Endodermal cell (in vitro differentiated cells): ENCODE measurements at regions not wholly inside any gene's neighbourhood (a gene's known extent, or its start where the extent isn't known, plus 50 kb on each side); places are given as distances from the start of the nearest gene placed in this dataset.

ENCODE experiments used
- DNase-seq: peaks from one replicate; pipeline ENCODE4 v3.0.0-alpha.2; 2017
- H3K27ac ChIP-seq: 2 replicates; pipeline ENCODE4 v1.5.1; 2013; ENCODE audit warnings: mild to moderate bottlenecking, low read depth, low read length, moderate library complexity
- H3K27me3 ChIP-seq: 2 replicates; pipeline ENCODE4 v1.6.1; 2013; ENCODE audit warnings: mild to moderate bottlenecking, low read length, moderate library complexity; ENCODE audit not compliant: insufficient read depth, control insufficient read depth, poor library complexity, severe bottlenecking
- H3K36me3 ChIP-seq: 2 replicates; pipeline ENCODE4 v1.7.0; 2013; ENCODE audit warnings: mild to moderate bottlenecking, low read length, moderate library complexity; ENCODE audit not compliant: control insufficient read depth, insufficient read depth
- H3K4me1 ChIP-seq: one replicate; pipeline ENCODE4 v1.7.0; 2013; ENCODE audit warnings: low read length; ENCODE audit not compliant: control insufficient read depth, insufficient read depth
- H3K4me3 ChIP-seq: 2 replicates; pipeline ENCODE4 v1.5.1; 2013; ENCODE audit warnings: mild to moderate bottlenecking, low read length, moderate library complexity
- H3K9ac ChIP-seq: 2 replicates; pipeline ENCODE4 v1.6.1; 2013; ENCODE audit warnings: mild to moderate bottlenecking, low read length, moderate library complexity; ENCODE audit not compliant: poor library complexity, severe bottlenecking; ENCODE audit errors: extremely low read depth
- H3K9me3 ChIP-seq: 2 replicates; pipeline ENCODE4 v1.6.1; 2013; ENCODE audit warnings: mild to moderate bottlenecking, low read length, moderate library complexity; ENCODE audit not compliant: control insufficient read depth
- H3K27ac Mint-ChIP-seq: 2 replicates; pipeline ENCODE4 v1.8.0; 2020; ENCODE audit warnings: mixed read lengths
- H3K27me3 Mint-ChIP-seq: 2 replicates; pipeline ENCODE4 v1.8.0; 2021; ENCODE audit warnings: mild to moderate bottlenecking, mixed read lengths; ENCODE audit not compliant: insufficient read depth
- H3K36me3 Mint-ChIP-seq: 2 replicates; pipeline ENCODE4 v1.8.0; 2020; ENCODE audit warnings: low read depth, mixed read lengths
- H3K4me1 Mint-ChIP-seq: 2 replicates; pipeline ENCODE4 v1.8.0; 2020; ENCODE audit warnings: mixed read lengths
- H3K4me3 Mint-ChIP-seq: 2 replicates; pipeline ENCODE4 v1.8.0; 2020; ENCODE audit warnings: mild to moderate bottlenecking, moderate library complexity, mixed read lengths
- H3K9me3 Mint-ChIP-seq: 2 replicates; pipeline ENCODE4 v1.8.0; 2020; ENCODE audit warnings: mild to moderate bottlenecking, mixed read lengths
- WGBS, 2 experiments: methylation state at CpG; one replicate each; pipeline versions ENCODE4 v1.1.5 to v1.1.7; 2013; ENCODE audit warnings: missing lambda C conversion rate in 2 of 2, mixed read lengths in 1 of 2; ENCODE audit not compliant: insufficient coverage in 1 of 2, insufficient read length in 1 of 2; 5-methylcytosine and 5-hydroxymethylcytosine counted together
- TF ChIP-seq, protein P1 (sequence below): fragments of 200-600 bp; sonication (generic); conservative IDR thresholded peaks from 2 replicates; pipeline ENCODE4 v1.5.0; 2021; ENCODE audit warnings: antibody characterized with exemption, mild to moderate bottlenecking

DNA sequence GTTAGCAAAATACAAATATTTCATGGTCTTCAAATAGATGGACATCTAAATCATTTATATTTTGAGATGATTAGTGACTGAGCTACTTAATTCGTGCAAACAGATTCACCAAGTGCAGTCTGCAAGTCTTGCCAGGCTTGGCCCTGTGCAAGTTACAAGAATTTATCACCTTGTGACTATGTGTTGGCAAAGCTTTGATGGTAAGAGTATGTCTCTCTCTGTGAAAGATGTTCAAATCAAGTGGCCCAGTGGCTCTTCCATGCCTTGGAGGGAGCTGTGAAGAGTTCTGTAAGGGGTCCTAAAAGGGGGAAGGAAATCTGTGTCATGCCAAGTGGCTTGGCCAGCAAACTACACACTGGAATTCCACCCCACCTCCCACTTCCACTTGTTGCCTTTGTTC, 397.3 kb downstream of the TYW1 start:
- Histone ChIP-seq H3K9ac (no peak overlapping the region), H3K4me3 (no peak overlapping the region), H3K9me3 (peaks cover 10% of the 10 kb centered on the region), H3K4me1 (no peaks in the 10 kb centered on the region), H3K27me3 (no peaks in the 10 kb centered on the region), H3K36me3 (no peaks in the 10 kb centered on the region), H3K27ac (no peak overlapping the region)
- Mint-ChIP-seq H3K4me1 (peaks cover 3% of the 10 kb centered on the region), H3K27ac (no peak overlapping the region), H3K9me3 (peaks cover 4% of the 10 kb centered on the region), H3K4me3 (no peak overlapping the region), H3K27me3 (peaks cover 2% of the 10 kb centered on the region), H3K36me3 (no peaks in the 10 kb centered on the region)
- no peak for DNase-seq
- TF ChIP-seq, protein P1, sequence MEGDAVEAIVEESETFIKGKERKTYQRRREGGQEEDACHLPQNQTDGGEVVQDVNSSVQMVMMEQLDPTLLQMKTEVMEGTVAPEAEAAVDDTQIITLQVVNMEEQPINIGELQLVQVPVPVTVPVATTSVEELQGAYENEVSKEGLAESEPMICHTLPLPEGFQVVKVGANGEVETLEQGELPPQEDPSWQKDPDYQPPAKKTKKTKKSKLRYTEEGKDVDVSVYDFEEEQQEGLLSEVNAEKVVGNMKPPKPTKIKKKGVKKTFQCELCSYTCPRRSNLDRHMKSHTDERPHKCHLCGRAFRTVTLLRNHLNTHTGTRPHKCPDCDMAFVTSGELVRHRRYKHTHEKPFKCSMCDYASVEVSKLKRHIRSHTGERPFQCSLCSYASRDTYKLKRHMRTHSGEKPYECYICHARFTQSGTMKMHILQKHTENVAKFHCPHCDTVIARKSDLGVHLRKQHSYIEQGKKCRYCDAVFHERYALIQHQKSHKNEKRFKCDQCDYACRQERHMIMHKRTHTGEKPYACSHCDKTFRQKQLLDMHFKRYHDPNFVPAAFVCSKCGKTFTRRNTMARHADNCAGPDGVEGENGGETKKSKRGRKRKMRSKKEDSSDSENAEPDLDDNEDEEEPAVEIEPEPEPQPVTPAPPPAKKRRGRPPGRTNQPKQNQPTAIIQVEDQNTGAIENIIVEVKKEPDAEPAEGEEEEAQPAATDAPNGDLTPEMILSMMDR: no peak
- WGBS, 2 experiments: 95 to 100% methylated on average over 1 of the region's 1 CpG

DNA sequence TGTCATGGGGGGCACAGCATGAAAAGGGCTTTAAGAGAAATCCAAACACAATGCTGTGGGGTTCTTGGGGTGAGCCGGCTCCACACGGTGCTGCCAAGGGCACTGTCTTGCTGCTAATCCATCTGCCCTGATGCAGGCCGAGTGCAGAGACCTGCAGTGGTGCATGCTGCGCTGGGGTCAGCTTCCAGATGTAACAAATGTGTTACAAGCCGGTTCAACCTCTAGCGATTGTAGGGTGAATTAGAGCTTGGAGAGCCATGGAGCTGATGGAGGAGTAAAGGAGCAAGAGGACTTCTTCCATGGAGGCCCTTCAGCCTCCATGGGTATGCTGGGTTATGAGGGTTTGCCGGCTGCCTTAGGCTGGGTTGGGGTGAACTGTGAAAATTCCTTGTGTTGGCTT, 402.3 kb downstream of the TYW1 start:
- Mint-ChIP-seq H3K4me1 (peaks cover under 1% of the 10 kb centered on the region), H3K27ac (no peak overlapping the region), H3K27me3 (peaks cover 3% of the 10 kb centered on the region), H3K9me3 (peaks cover 24% of the 10 kb centered on the region), H3K36me3 (no peaks in the 10 kb centered on the region), H3K4me3 (no peak overlapping the region)
- no peak overlapping the region for H3K9ac ChIP-seq
- 90 to 95% methylated on average over 4 to 7 of the region's 7 CpGs for WGBS, 2 experiments
- no peaks in the 10 kb centered on the region for H3K36me3 ChIP-seq
- no peaks in the 10 kb centered on the region for H3K4me1 ChIP-seq
- no peak overlapping the region for H3K4me3 ChIP-seq
- H3K27me3 ChIP-seq: no peaks in the 10 kb centered on the region
- H3K9me3 ChIP-seq: peaks cover 25% of the 10 kb centered on the region
- H3K27ac ChIP-seq: no peak overlapping the region
- DNase-seq: no peak
- TF ChIP-seq, protein P1: no peak

DNA sequence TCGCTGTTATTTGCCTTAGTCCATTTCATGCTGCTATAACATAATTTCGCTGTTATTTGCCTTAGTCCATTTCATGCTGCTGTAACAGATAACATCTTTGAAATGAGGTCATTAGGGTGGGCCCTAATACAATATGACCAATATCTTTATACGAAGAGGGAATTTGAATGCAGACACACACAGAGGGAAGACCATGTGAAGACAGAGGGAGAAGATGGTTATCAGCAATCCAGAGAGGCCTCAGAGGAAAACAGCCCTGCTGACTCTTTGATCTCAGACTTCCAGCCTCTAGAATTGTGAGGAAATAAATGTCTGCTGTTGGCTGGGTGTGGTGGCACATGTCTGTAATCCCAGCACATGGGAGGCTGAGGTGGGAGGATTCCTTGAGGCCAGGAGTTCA, 404.9 kb downstream of the TYW1 start:
- Mint-ChIP-seq H3K27me3 (peaks cover 5% of the 10 kb centered on the region), H3K4me3 (no peak overlapping the region), H3K4me1 (peaks cover 4% of the 10 kb centered on the region), H3K36me3 (no peaks in the 10 kb centered on the region), H3K9me3 (peaks cover 35% of the 10 kb centered on the region), H3K27ac (no peak overlapping the region)
- 83 to 94% methylated on average over 1 to 3 of the region's 3 CpGs for WGBS, 2 experiments
- no peak overlapping the region for H3K4me3 ChIP-seq
- H3K4me1 ChIP-seq: no peaks in the 10 kb centered on the region
- H3K27ac ChIP-seq: no peak overlapping the region
- H3K36me3 ChIP-seq: no peaks in the 10 kb centered on the region
- DNase-seq: no peak
- peaks cover 30% of the 10 kb centered on the region for H3K9me3 ChIP-seq
- no peak overlapping the region for H3K9ac ChIP-seq
- H3K27me3 ChIP-seq: no peaks in the 10 kb centered on the region
- TF ChIP-seq, protein P1: no peak
